Fibroblast of lung (primary cell): ENCODE measurements at regions not wholly inside any gene's neighbourhood (a gene's known extent, or its start where the extent isn't known, plus 50 kb on each side); places are given as distances from the start of the nearest gene placed in this dataset.

Source experiments
- EZH2 ChIP-seq: IDR thresholded peaks from 2 replicates; pipeline ENCODE4 v1.5.1; 2012; ENCODE audit warnings: low read length, control low read depth, mild to moderate bottlenecking; ENCODE audit errors: missing control alignments
- TF ChIP-seq, protein P1 (sequence below), 2 donors: IDR thresholded peaks in 1 of 2; conservative IDR thresholded peaks in 1 of 2; 1 replicate in 1 of 2; 2 replicates in 1 of 2; pipeline ENCODE4 v1.5.1; 2011 to 2012; ENCODE audit warnings: low read length in 2 of 2, control low read depth in 1 of 2, inconsistent platforms in 1 of 2, low read depth in 1 of 2, mild to moderate bottlenecking in 1 of 2

DNA sequence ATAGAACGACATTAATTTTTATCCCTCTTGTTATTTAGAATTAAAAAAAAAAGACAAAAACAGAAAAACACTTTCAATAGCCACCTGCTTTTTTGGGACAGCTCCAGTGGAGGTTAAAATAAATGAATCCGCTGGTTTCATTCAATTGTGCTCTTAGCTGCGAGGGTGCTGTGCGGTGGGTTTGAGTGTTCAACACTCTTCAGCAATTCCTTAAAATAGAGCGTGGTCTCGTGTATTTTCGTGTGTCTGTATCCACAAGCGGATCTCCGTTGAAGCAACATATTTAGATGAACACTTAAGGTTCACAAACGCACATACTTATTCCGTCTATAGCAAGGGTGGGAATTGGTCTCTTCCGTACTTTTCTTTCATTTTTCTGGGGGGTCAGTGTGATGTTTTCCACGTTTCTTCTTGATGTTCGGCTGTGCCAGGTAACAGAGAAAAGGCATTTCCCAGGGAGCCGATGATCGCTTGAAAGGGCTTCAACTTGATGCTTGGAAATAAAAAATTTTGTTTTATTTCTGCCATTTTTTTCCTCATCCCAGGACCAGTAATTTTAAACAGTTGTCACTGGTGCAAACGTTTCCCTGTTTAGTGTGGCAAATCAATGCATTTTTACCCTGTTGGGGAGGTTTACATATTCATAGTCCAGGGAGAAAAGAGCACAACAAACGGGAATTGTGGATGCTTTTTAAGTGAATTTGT, 297.9 kb downstream of the IRF8 start:
- TF ChIP-seq, protein P1, sequence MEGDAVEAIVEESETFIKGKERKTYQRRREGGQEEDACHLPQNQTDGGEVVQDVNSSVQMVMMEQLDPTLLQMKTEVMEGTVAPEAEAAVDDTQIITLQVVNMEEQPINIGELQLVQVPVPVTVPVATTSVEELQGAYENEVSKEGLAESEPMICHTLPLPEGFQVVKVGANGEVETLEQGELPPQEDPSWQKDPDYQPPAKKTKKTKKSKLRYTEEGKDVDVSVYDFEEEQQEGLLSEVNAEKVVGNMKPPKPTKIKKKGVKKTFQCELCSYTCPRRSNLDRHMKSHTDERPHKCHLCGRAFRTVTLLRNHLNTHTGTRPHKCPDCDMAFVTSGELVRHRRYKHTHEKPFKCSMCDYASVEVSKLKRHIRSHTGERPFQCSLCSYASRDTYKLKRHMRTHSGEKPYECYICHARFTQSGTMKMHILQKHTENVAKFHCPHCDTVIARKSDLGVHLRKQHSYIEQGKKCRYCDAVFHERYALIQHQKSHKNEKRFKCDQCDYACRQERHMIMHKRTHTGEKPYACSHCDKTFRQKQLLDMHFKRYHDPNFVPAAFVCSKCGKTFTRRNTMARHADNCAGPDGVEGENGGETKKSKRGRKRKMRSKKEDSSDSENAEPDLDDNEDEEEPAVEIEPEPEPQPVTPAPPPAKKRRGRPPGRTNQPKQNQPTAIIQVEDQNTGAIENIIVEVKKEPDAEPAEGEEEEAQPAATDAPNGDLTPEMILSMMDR (conservative IDR thresholded peaks at IDR 0.05 in 1 of 2, IDR thresholded peaks at IDR 0.05 in 1 of 2; ENCODE audit: low read depth in 1 of 2, low read length in 2 of 2): no peak
- TF ChIP-seq EZH2: no peak
